ENCODE measurements at regions not wholly inside any gene's neighbourhood (a gene's known extent, or its start where the extent isn't known, plus 50 kb on each side); places are given as distances from the start of the nearest gene placed in this dataset.
"Not testable (repeated sequence)": the region's sequence is repeated elsewhere in the genome, so short reads cannot be mapped to it uniquely, and the experiment has no call there.

DNA sequence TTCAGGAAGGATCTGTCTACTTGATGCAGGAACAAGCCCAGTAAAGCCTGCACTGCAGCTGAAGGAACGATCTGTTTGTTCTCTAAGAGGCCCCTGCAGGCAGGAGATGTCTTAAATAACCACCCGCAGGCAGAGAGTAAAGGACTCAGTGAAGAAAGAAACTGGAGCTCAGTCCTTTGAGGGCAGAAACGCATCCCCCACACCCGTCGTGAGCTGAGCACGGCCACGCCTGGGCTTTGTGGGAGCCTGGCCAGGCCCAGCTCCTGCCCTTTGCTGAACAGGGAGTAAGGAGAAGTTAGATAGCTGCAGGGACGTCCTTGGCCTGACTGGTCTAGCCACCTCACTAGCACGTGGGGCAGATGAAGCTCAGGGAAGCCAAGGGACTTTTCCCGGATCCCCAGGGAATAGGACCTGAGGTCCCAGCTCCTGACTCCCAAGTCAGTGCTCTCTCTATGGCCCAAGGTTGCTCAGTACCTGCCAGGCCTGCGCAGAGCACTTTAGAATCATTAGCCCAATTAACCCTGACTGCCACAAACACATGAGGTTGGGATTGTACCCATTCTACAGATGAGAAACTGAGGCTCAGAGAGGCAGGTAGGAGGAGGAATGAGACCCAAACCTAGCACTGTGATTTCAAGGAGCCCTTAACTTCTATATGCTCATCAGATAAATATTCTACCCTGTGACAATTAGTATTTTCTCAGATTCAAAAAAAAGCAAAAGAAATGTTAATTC lies 194.2 kb upstream of the SULF2 start:
- TF ChIP-seq, protein P1, sequence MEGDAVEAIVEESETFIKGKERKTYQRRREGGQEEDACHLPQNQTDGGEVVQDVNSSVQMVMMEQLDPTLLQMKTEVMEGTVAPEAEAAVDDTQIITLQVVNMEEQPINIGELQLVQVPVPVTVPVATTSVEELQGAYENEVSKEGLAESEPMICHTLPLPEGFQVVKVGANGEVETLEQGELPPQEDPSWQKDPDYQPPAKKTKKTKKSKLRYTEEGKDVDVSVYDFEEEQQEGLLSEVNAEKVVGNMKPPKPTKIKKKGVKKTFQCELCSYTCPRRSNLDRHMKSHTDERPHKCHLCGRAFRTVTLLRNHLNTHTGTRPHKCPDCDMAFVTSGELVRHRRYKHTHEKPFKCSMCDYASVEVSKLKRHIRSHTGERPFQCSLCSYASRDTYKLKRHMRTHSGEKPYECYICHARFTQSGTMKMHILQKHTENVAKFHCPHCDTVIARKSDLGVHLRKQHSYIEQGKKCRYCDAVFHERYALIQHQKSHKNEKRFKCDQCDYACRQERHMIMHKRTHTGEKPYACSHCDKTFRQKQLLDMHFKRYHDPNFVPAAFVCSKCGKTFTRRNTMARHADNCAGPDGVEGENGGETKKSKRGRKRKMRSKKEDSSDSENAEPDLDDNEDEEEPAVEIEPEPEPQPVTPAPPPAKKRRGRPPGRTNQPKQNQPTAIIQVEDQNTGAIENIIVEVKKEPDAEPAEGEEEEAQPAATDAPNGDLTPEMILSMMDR (IDR thresholded peaks at IDR 0.05 in 2 of 3, conservative IDR thresholded peaks at IDR 0.05 in 1 of 3; ENCODE audit: control insufficient read depth in 2 of 3, extremely low read depth in 1 of 3, insufficient read depth in 1 of 3, low read depth in 3 of 3, low read length in 3 of 3) = not testable (repeated sequence)
- TF ChIP-seq, protein P2, sequence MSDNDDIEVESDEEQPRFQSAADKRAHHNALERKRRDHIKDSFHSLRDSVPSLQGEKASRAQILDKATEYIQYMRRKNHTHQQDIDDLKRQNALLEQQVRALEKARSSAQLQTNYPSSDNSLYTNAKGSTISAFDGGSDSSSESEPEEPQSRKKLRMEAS (IDR thresholded peaks at IDR 0.05; ENCODE audit: low read depth, low read length) = not testable (repeated sequence)
- TF ChIP-seq RAD21 (IDR thresholded peaks at IDR 0.05; ENCODE audit: insufficient read depth, low read depth, low read length); IKZF2 (IDR thresholded peaks at IDR 0.05): not testable (repeated sequence)
